Trophoblast cell (in vitro differentiated cells and primary cell): ENCODE measurements at regions not wholly inside any gene's neighbourhood (a gene's known extent, or its start where the extent isn't known, plus 50 kb on each side); places are given as distances from the start of the nearest gene placed in this dataset.

Experiments used
- DNase-seq, 2 donors: peaks; one replicate each; pipeline ENCODE4 v3.0.0-alpha.2; 2016
- H2AFZ ChIP-seq: 2 replicates; pipeline ENCODE4 v1.6.1; 2013; ENCODE audit warnings: low read length, moderate library complexity, mild to moderate bottlenecking; ENCODE audit not compliant: insufficient read depth, poor library complexity
- H2AK5ac ChIP-seq: 2 replicates; pipeline ENCODE4 v1.6.1; 2013; ENCODE audit warnings: mild to moderate bottlenecking, low read length
- H2BK120ac ChIP-seq: 2 replicates; pipeline ENCODE4 v1.6.1; 2013; ENCODE audit warnings: low read length, mild to moderate bottlenecking, moderate library complexity; ENCODE audit not compliant: insufficient read depth, poor library complexity
- H2BK12ac ChIP-seq: 2 replicates; pipeline ENCODE4 v1.6.1; 2013; ENCODE audit warnings: mild to moderate bottlenecking, low read length, moderate library complexity
- H2BK5ac ChIP-seq: 2 replicates; pipeline ENCODE4 v1.6.1; 2013; ENCODE audit warnings: low read length, low read depth, moderate library complexity, mild to moderate bottlenecking; ENCODE audit not compliant: poor library complexity
- H3K14ac ChIP-seq: 2 replicates; pipeline ENCODE4 v1.6.1; 2013; ENCODE audit warnings: mild to moderate bottlenecking, low read length
- H3K18ac ChIP-seq: 2 replicates; pipeline ENCODE4 v1.6.1; 2013; ENCODE audit warnings: mild to moderate bottlenecking, low read length
- H3K23ac ChIP-seq: 2 replicates; pipeline ENCODE4 v1.6.1; 2013; ENCODE audit warnings: low read length
- H3K27ac ChIP-seq: 2 replicates; pipeline ENCODE4 v1.5.1; 2013; ENCODE audit warnings: low read depth, mild to moderate bottlenecking, inconsistent platforms, low read length, moderate library complexity
- H3K27me3 ChIP-seq: 2 replicates; pipeline ENCODE4 v1.6.1; 2013; ENCODE audit warnings: inconsistent platforms, mild to moderate bottlenecking, low read length, moderate library complexity; ENCODE audit not compliant: insufficient read depth
- H3K36me3 ChIP-seq, 2 experiments: 1 replicate in 1 of 2; 2 replicates in 1 of 2; pipeline ENCODE4 v1.6.1; 2013; ENCODE audit warnings: low read length in 2 of 2, mild to moderate bottlenecking in 2 of 2, moderate library complexity in 1 of 2; ENCODE audit not compliant: insufficient read depth in 2 of 2, control insufficient read depth in 1 of 2
- H3K4ac ChIP-seq: 2 replicates; pipeline ENCODE4 v1.6.1; 2013; ENCODE audit warnings: low read depth, mild to moderate bottlenecking, low read length, moderate library complexity
- H3K4me1 ChIP-seq, 2 experiments: 1 replicate in 1 of 2; 2 replicates in 1 of 2; pipeline ENCODE4 v1.6.1; 2013; ENCODE audit warnings: low read length in 2 of 2, mild to moderate bottlenecking in 2 of 2, moderate library complexity in 1 of 2; ENCODE audit not compliant: insufficient read depth in 2 of 2, control insufficient read depth in 1 of 2
- H3K4me2 ChIP-seq: 2 replicates; pipeline ENCODE4 v1.6.1; 2013; ENCODE audit warnings: inconsistent platforms, mild to moderate bottlenecking, low read length, moderate library complexity
- H3K4me3 ChIP-seq: 2 replicates; pipeline ENCODE4 v1.5.1; 2013; ENCODE audit warnings: mild to moderate bottlenecking, low read depth, low read length, inconsistent platforms
- H3K79me1 ChIP-seq: one replicate; pipeline ENCODE4 v1.6.1; 2013; ENCODE audit warnings: low read length
- H3K79me2 ChIP-seq: 2 replicates; pipeline ENCODE4 v1.6.1; 2013; ENCODE audit warnings: low read length, mild to moderate bottlenecking; ENCODE audit not compliant: control insufficient read depth, insufficient read depth, poor library complexity
- H3K9ac ChIP-seq: 2 replicates; pipeline ENCODE4 v1.6.1; 2013; ENCODE audit warnings: mild to moderate bottlenecking, low read length
- H3K9me3 ChIP-seq: 2 replicates; pipeline ENCODE4 v1.6.1; 2013; ENCODE audit warnings: low read depth, mild to moderate bottlenecking, control low read depth, inconsistent platforms, low read length; ENCODE audit not compliant: insufficient read depth
- H4K12ac ChIP-seq: 2 replicates; pipeline ENCODE4 v1.6.1; 2013; ENCODE audit warnings: low read depth, mild to moderate bottlenecking, low read length, moderate library complexity
- H4K8ac ChIP-seq: 2 replicates; pipeline ENCODE4 v1.6.1; 2013; ENCODE audit warnings: low read depth, mild to moderate bottlenecking, low read length, moderate library complexity
- H4K91ac ChIP-seq: one replicate; pipeline ENCODE4 v1.6.1; 2013; ENCODE audit warnings: low read depth, mild to moderate bottlenecking, low read length, moderate library complexity
- WGBS: extraction: QIAGEN DNeasy Blood & Tissue Kit; methylation state at CpG from one replicate; pipeline ENCODE4 v1.1.7; 2013; ENCODE audit warnings: missing lambda C conversion rate; ENCODE audit not compliant: insufficient read length, insufficient coverage; ENCODE audit errors: extremely low coverage; 5-methylcytosine and 5-hydroxymethylcytosine counted together

DNA sequence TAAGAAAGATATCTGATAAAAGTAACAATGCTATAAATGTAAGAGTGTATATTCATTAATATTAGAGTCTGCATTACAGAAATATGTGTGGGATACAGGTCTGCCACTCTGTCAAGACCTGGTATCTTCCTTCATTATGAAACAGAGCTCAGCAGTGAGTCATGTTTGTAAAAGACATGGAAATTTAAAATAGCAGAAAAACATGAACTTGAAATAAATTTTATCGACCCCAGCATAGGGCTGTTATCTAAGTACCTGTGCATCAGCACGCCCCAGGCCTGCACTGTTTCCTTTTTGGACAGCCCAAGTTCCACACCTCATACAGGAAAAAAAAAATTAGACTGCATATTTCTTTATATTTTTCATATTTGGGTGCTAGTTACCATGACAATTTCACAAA lies 58.0 kb upstream of the ZPBP start:
- Histone ChIP-seq H2BK12ac (no peak overlapping the region), H3K9ac (no peak overlapping the region), H3K79me2 (no peaks in the 10 kb centered on the region), H3K4me1 (no peaks in the 10 kb centered on the region), H3K4me2 (no peak overlapping the region), H3K4me3 (no peak overlapping the region), H3K79me1 (no peaks in the 10 kb centered on the region), H3K9me3 (no peaks in the 10 kb centered on the region), H3K27me3 (no peaks in the 10 kb centered on the region), H4K91ac (no peak overlapping the region), H2AFZ (no peak overlapping the region), H4K12ac (no peak overlapping the region), H3K4ac (no peak overlapping the region), H2BK5ac (no peak overlapping the region), H4K8ac (no peak overlapping the region), H2AK5ac (no peak overlapping the region), H3K14ac (no peak overlapping the region), H2BK120ac (no peak overlapping the region), H3K23ac (no peak overlapping the region), H3K18ac (no peak overlapping the region), H3K36me3 (no peaks in the 10 kb centered on the region), H3K27ac (no peak overlapping the region)
- no CpG with 5 or more reads among the region's 2 CpGs for WGBS
- no peak for DNase-seq

DNA sequence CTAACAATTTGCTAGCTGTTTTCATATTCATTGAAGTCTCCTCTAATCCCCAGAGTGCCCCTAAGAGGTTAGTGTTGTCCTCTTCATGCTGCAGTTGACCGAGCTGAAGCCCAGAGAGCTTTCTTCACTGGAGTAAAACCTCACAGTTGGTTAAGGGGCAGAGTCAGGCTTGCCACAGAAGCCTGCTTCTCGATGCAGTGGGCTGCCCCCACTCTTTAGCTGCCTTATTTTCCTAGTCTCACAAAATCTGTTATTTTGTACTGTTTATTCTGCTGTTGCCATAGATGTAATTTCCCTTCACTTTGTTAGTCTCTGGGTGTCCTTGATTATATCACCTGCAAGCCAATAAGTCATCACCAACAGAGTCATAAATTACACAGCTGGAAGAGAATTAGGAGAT lies 56.3 kb upstream of the ZPBP start:
- Histone ChIP-seq H3K18ac (no peak overlapping the region), H4K12ac (no peak overlapping the region), H3K4ac (no peak overlapping the region), H3K4me1 (no peaks in the 10 kb centered on the region), H2AFZ (no peak overlapping the region), H3K27ac (no peak overlapping the region), H3K9me3 (no peaks in the 10 kb centered on the region), H4K8ac (no peak overlapping the region), H3K4me2 (no peak overlapping the region), H3K23ac (no peak overlapping the region), H2BK5ac (no peak overlapping the region), H3K4me3 (no peak overlapping the region), H3K27me3 (no peaks in the 10 kb centered on the region), H2AK5ac (no peak overlapping the region), H2BK12ac (no peak overlapping the region), H3K14ac (no peak overlapping the region), H3K9ac (no peak overlapping the region), H3K36me3 (no peaks in the 10 kb centered on the region), H4K91ac (no peak overlapping the region), H2BK120ac (no peak overlapping the region), H3K79me2 (no peaks in the 10 kb centered on the region), H3K79me1 (no peaks in the 10 kb centered on the region)
- WGBS, result no CpG with 5 or more reads among the region's 2 CpGs
- DNase-seq, result no peak

DNA sequence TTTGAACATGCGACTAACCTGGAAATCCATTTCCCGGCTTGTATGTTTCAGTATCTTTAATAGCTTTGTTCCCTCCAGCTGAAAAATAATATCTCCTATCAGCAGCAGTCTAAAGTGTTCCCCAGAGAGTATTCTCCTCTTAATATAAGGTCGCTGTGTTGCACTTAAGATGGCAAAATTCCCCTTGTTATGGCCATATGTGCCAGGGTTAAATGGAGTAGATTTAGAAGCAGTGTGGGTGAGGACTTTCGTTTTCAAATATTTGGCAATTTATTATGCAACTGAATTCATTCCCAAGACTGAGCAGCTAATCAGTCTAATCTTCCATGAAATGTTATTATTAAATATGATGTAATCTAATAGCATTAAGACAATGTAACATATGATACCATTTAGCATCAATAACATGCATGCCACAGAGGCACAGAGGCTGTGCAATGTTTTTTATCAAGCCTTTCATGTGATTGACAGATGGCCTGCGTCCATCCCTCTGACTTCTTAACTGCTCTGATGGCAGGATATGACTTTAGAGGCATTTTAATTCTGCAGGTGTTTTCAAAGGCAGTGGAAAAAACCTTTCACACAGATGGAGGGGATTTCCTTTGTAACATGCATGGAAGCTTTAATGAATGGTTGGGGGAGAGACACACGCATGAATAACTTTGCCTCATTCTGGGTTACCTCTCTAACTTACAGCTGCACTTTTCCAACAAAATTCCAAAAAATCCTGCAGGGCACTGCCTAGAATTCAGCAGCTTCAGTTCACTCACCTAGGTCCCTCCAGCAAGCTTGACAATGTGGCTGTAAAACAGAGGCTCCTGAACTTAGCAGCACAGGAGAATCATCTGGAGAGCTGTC lies 55.1 kb upstream of the ZPBP start:
- no peak overlapping the region for H3K9ac ChIP-seq
- no peak overlapping the region for H2BK120ac ChIP-seq
- H3K36me3 ChIP-seq, result no peaks in the 10 kb centered on the region
- no CpG with 5 or more reads among the region's 6 CpGs for WGBS
- DNase-seq, result no peak
- H3K18ac ChIP-seq, result no peak overlapping the region
- no peak overlapping the region for H4K91ac ChIP-seq
- no peak overlapping the region for H3K27ac ChIP-seq
- no peak overlapping the region for H2AK5ac ChIP-seq
- no peak overlapping the region for H2BK5ac ChIP-seq
- no peak overlapping the region for H3K4me2 ChIP-seq
- H4K12ac ChIP-seq, result no peak overlapping the region
- H3K4me1 ChIP-seq, result no peaks in the 10 kb centered on the region
- no peaks in the 10 kb centered on the region for H3K9me3 ChIP-seq
- H3K4me3 ChIP-seq, result no peak overlapping the region
- H4K8ac ChIP-seq, result no peak overlapping the region
- no peak overlapping the region for H3K23ac ChIP-seq
- no peaks in the 10 kb centered on the region for H3K79me2 ChIP-seq
- H2BK12ac ChIP-seq, result no peak overlapping the region
- no peaks in the 10 kb centered on the region for H3K27me3 ChIP-seq
- H3K14ac ChIP-seq, result no peak overlapping the region
- H3K79me1 ChIP-seq, result no peaks in the 10 kb centered on the region
- no peak overlapping the region for H2AFZ ChIP-seq
- H3K4ac ChIP-seq, result no peak overlapping the region

DNA sequence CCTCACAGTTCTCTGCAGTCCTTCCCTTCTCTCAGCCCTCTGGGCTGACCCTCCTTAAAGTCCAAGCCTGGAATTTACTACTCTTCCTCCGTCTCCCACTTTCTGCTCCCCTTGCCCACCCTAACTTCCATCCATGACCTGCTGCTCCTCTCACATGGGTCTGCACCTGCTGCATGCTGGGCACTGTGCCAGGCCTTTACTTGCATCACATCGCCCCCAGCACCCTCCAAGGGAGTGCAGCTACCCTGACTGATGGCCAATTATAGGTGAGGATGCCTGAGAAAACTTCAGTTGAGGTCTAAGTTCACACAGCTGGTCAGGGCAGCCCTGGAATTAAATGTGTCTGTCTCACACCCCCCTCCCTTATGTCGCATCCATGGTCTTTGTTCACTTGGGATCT lies 53.6 kb upstream of the ZPBP start:
- no peak overlapping the region for H3K23ac ChIP-seq
- no peak overlapping the region for H4K8ac ChIP-seq
- H2AK5ac ChIP-seq, result no peak overlapping the region
- no peak overlapping the region for H2AFZ ChIP-seq
- H3K36me3 ChIP-seq, result no peaks in the 10 kb centered on the region
- H3K4me1 ChIP-seq, result no peaks in the 10 kb centered on the region
- H3K14ac ChIP-seq, result no peak overlapping the region
- no peak overlapping the region for H2BK5ac ChIP-seq
- H4K12ac ChIP-seq, result no peak overlapping the region
- H3K79me1 ChIP-seq, result no peaks in the 10 kb centered on the region
- H3K4me3 ChIP-seq, result no peak overlapping the region
- H2BK120ac ChIP-seq, result no peak overlapping the region
- no peak overlapping the region for H4K91ac ChIP-seq
- no peak for DNase-seq
- H3K4me2 ChIP-seq, result no peak overlapping the region
- no peak overlapping the region for H3K27ac ChIP-seq
- WGBS, result no CpG with 5 or more reads among the region's 3 CpGs
- no peak overlapping the region for H2BK12ac ChIP-seq
- H3K9me3 ChIP-seq, result no peaks in the 10 kb centered on the region
- H3K27me3 ChIP-seq, result no peaks in the 10 kb centered on the region
- H3K18ac ChIP-seq, result no peak overlapping the region
- no peak overlapping the region for H3K9ac ChIP-seq
- no peaks in the 10 kb centered on the region for H3K79me2 ChIP-seq
- H3K4ac ChIP-seq, result no peak overlapping the region
